ENCODE measurements at regions not wholly inside any gene's neighbourhood (a gene's known extent, or its start where the extent isn't known, plus 50 kb on each side); places are given as distances from the start of the nearest gene placed in this dataset.

GRCh38 chr1:108082738-108083562, 117.2 kb downstream of the SLC25A24 start:
- DNase-seq, result no peak

- no peak for DNase-seq
Observed at GRCh38 chr1:108082001-108082400, 117.0 kb upstream of the VAV3 start.

DNA sequence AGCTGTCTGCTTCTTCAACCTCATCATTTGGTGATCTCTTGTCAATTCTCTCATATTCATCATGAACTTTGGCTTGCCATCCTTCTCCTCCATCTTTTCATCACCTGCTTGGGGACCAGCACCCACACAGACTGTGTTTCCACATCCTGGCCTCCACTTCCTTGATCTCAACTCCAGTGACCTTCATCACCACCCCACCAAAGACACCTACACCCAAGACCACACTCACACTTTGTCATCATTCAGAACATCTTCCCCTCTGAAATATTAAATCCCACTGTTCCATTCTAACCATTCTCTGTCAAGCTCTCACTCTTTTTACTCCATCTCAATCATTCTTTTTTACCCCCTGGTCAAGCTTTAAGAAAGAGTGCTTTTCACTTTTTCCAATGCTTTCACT, 115.5 kb upstream of the VAV3 start:
- no peak for DNase-seq

DNA sequence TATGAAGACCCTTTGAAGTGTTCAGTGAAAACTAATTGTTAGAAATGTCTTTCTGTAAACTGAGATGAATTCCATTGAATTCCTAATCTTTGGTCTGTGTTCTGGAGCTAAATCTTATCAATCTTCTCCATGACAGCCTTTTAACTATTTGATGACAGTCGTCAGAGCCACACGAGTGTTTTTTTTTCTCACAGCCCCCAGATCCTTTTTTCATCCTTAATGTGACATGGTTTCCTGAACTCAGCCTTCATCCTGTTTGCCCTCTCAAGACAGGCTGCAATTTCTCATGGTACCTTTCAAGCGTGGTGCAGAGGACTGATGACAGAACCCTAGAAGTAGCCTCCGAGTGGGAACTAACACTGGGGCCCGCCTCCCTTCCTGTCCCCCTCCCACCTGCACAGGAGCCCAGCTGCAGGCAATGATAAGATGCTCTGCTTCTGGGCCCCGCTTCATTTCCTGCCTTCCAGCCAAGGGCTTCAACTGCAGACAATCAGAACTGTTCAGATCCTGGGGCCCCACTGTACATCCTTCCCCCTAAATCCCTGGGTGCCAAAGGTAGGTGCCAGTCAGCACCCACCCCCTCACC, 114.6 kb upstream of the VAV3 start:
- DNase-seq, result peak; percentile 33

GRCh38 chr1:108077991-108078390, 113.0 kb upstream of the VAV3 start:
- DNase-seq, result no peak

GRCh38 chr1:108075055-108075454, 110.1 kb upstream of the VAV3 start:
- DNase-seq, result no peak

- no peak for DNase-seq
Observed at GRCh38 chr1:108072776-108073175, 107.8 kb upstream of the VAV3 start.

DNA sequence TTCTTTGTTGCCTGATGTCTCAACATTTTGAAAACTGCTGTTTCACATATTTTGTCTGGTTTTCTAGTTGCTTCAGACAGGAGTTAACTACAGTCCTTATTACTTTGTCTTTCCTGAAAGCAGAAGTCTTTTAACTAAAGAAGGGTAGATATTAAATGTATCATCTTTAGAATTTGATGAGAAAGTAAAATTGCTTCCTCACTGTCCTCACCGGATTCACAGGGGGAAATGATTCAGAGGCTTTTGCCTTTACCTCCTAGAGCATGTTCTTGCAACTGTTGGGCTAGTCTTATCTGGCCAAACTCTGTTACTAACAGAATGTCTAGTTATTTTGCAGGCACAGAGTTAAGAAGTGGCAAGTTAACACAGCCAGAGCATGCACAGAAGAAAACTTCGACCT, 107.2 kb upstream of the VAV3 start:
- no peak for DNase-seq

GRCh38 chr1:108071601-108072000, 106.6 kb upstream of the VAV3 start:
- no peak for DNase-seq

DNA sequence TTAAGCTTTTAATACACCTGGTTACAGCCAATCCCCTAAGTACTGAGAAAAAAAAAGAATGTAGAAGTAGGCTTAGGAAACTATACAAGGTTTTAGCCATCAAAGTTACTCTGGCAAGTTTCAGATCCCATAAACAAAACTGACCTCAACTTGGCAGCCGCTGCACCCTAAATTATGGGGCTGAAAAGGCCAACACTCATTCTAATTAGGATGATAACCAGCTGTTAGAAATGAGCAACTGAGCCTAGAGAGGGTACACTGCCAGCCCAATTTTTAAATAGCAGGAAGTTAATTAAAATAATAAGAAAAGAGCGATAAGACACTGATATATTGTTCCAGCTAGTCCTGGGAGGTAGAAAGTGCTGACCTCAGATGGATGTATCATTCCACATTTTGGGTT, 105.7 kb upstream of the VAV3 start:
- DNase-seq, result no peak

- no peak for DNase-seq
Observed at GRCh38 chr1:108067884-108068540, 103.0 kb upstream of the VAV3 start.

DNA sequence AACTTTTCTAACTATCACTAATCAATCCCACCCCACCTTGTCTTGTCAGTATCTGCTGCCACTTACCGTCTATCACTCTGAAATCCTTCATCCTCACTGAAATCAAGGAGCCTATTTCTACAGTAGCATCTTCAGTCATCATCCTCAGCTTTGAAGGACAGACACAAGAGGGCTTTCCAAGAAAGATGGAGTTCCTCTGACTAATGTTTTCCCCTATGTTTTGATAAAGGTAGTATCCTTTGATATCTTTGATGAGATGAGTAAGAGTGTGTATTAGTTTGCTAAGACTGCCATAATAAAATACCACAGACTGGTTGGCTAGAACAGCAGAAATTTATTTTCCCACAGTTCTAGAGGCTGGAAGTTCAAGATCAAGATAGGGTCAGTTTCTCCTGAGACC, 101.8 kb upstream of the VAV3 start:
- DNase-seq, result no peak

- DNase-seq, result no peak
Observed at GRCh38 chr1:108064255-108064654, 99.3 kb upstream of the VAV3 start.

- DNase-seq, result no peak
Observed at GRCh38 chr1:108063703-108064102, 98.7 kb upstream of the VAV3 start.

DNA sequence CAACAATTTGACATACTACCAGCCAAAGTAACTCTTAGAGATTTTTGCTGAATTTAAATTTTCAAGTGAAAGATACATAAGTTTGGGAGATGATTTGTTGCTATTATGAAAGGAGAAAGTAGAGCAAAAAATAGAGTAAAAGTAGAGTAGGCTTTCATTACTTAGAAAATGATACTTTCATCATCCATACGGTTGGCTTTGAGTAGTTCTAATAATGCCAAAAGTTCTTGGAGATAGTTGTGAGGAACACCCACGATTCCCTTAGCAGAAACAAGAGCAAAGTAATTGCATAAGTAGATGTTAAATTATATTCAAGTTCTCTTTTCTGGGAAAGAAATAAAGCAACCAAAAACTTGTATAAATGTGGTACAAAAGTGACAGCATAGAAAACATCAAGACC, 95.0 kb upstream of the VAV3 start:
- no peak for DNase-seq

GRCh38 chr1:108057541-108057940, 92.6 kb upstream of the VAV3 start:
- no peak for DNase-seq

DNA sequence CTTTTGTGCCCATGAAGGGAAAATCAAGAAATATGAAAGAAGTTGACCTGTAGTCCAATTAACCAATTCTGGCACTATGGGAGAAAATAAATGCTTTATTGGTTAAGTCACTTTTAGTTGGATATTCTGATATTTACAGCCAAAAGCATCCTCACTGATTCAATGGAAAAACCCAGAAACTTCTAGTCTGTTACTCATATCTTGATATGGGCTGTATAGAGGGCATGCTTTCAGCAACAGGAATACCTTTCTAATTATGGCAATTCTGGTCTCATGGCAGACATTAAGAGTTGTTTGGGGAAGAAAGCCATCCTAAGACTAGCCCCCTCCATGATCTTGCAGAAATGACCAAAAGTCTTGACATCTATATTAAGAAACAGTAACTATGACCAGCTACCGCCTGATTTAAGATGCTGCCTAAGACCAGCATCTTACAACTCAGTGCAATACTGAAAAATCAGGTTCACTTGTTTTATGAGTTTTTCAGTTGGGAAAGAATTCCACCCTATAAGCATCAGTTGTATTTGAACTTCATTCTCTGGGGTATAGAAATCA, 91.5 kb upstream of the VAV3 start:
- DNase-seq, result no peak

GRCh38 chr1:108055387-108055786, 90.4 kb upstream of the VAV3 start:
- DNase-seq, result no peak

GRCh38 chr1:108054396-108054795, 89.4 kb upstream of the VAV3 start:
- DNase-seq, result no peak

- DNase-seq, result no peak
Observed at GRCh38 chr1:108053270-108054013, 88.5 kb upstream of the VAV3 start.

- no peak for DNase-seq
Observed at GRCh38 chr1:108051631-108052377, 86.8 kb upstream of the VAV3 start.

DNA sequence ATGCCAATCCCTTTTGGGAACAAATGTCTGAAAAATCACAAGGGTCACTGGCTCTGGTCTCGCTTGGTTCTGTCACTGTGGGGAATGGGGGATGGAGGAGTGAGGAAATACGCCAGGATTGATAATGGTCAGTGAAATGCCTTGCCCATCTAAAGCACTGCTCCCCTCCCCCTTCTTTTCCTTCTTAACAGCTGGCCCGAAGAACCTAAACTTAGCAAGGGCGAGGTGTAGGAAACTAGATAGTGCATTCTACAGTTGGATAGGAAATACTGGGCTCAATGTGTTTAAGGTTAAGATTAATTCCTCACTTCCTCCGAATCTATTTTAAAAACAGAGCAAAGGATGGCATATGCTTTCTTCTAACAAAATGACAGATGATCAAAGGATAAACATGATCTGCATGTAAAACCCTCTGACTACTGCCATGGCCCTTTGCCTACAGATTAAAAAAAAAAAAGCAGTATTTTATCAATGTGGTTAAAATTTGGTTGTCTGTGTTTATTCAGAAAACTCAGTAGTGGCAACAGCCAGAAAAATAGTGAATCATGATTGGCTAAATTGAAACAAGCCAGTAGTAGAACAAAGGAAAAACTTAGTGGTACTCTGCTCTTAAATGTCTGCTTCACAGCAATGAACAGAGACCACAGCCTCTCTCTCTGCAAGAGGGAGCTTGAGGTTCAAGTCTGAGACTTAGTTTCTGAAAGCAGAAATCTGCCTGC, 86.1 kb upstream of the VAV3 start:
- DNase-seq, result no peak

All from activated CD4-positive, CD25-positive, alpha-beta regulatory T cell treated with anti-CD3 and anti-CD28 coated beads, Interleukin-2, amount 50 U/mL, for 72 hours (primary cell).